ENCODE measurements at regions not wholly inside any gene's neighbourhood (a gene's known extent, or its start where the extent isn't known, plus 50 kb on each side); places are given as distances from the start of the nearest gene placed in this dataset.

DNA sequence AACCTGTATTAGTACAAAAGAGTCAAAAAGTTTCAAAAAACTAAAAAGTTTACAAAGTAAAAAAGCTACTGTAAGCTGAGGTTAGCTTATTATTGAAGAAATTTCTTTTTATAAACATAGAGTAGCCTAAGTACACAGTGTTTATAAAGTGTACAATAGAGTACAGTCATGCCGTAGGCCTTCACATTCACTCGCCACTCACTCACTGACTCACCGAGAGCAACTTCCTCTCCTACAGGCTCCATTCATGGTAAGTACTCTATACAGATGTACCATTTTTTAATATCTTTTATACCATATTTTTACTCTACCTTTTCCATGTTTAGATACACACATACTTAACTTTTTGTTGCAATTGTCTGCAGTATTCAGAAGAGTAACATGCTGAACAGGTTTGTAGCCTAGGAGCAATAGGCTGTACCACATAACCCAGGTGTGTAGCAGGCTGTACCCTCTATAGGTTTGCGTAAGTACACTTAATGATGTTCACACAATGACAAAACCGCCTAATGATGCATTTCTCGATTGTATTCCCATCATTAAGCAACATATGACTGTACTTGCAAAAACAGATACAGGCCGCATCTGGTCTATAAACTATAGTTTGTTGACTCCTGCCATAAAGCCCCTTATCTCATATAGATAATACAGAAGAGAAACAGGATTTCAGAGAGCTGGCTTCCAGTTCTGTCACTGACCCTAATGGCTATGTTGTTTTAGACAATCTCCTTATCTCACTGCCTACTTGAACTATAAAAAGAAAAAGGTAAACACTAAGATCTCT, 438.8 kb downstream of the HTR7 start:
- TF ChIP-seq, protein P1, sequence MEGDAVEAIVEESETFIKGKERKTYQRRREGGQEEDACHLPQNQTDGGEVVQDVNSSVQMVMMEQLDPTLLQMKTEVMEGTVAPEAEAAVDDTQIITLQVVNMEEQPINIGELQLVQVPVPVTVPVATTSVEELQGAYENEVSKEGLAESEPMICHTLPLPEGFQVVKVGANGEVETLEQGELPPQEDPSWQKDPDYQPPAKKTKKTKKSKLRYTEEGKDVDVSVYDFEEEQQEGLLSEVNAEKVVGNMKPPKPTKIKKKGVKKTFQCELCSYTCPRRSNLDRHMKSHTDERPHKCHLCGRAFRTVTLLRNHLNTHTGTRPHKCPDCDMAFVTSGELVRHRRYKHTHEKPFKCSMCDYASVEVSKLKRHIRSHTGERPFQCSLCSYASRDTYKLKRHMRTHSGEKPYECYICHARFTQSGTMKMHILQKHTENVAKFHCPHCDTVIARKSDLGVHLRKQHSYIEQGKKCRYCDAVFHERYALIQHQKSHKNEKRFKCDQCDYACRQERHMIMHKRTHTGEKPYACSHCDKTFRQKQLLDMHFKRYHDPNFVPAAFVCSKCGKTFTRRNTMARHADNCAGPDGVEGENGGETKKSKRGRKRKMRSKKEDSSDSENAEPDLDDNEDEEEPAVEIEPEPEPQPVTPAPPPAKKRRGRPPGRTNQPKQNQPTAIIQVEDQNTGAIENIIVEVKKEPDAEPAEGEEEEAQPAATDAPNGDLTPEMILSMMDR (IDR thresholded peaks at IDR 0.05) = no peak
- TF ChIP-seq POLR2A (IDR thresholded peaks at IDR 0.05; ENCODE audit: low read depth) = no peak
- TF ChIP-seq POLR2AphosphoS5 (IDR thresholded peaks at IDR 0.05) = no peak
- no peak for TF ChIP-seq EP300 (IDR thresholded peaks at IDR 0.05)

Data from esophagus muscularis mucosa (tissue), 4 donors.